ENCODE measurements at regions not wholly inside any gene's neighbourhood (a gene's known extent, or its start where the extent isn't known, plus 50 kb on each side); places are given as distances from the start of the nearest gene placed in this dataset.

GRCh38 chr3:135629701-135630408 is 335.7 kb upstream of the PPP2R3A start:
- H3K9me3 ChIP-seq (ENCODE audit: insufficient read depth, low read depth, low read length) = no peaks in the 10 kb centered on the region
- no peaks in the 10 kb centered on the region for H3K27me3 ChIP-seq (ENCODE audit: insufficient read depth, low read length)
- no peak overlapping the region for H3K9ac ChIP-seq (ENCODE audit: low read length)
- no peak overlapping the region for H2BK120ac ChIP-seq (ENCODE audit: insufficient read depth, low read length, poor library complexity)
- no peak overlapping the region for H3K4ac ChIP-seq (ENCODE audit: low read depth, low read length)
- H3K23ac ChIP-seq (ENCODE audit: low read length) = no peak overlapping the region
- no peak overlapping the region for H3K18ac ChIP-seq (ENCODE audit: low read length)
- no peak overlapping the region for H2BK12ac ChIP-seq (ENCODE audit: low read length)
- no peak overlapping the region for H4K91ac ChIP-seq (ENCODE audit: low read depth, low read length)
- no peaks in the 10 kb centered on the region for H3K79me1 ChIP-seq (ENCODE audit: low read length)
- no peaks in the 10 kb centered on the region for H3K79me2 ChIP-seq (ENCODE audit: control insufficient read depth, insufficient read depth, low read length, poor library complexity)
- H3K27ac ChIP-seq (ENCODE audit: low read depth, low read length) = no peak overlapping the region
- no peak overlapping the region for H3K4me2 ChIP-seq (ENCODE audit: low read length)
- no peak overlapping the region for H3K14ac ChIP-seq (ENCODE audit: low read length)
- no peak overlapping the region for H2AK5ac ChIP-seq (ENCODE audit: low read length)
- no peaks in the 10 kb centered on the region for H3K4me1 ChIP-seq (ENCODE audit: control insufficient read depth in 1 of 2, insufficient read depth in 2 of 2, low read length in 2 of 2)
- no peak overlapping the region for H2AFZ ChIP-seq (ENCODE audit: insufficient read depth, low read length, poor library complexity)
- no peak overlapping the region for H3K4me3 ChIP-seq (ENCODE audit: low read depth, low read length)
- no peak overlapping the region for H2BK5ac ChIP-seq (ENCODE audit: low read depth, low read length, poor library complexity)
- no CpG with 5 or more reads among the region's 5 CpGs for WGBS (ENCODE audit: extremely low coverage, insufficient coverage, insufficient read length)
- DNase-seq = no peak
- no peak overlapping the region for H4K12ac ChIP-seq (ENCODE audit: low read depth, low read length)
- H3K36me3 ChIP-seq (ENCODE audit: control insufficient read depth in 1 of 2, insufficient read depth in 2 of 2, low read length in 2 of 2) = no peaks in the 10 kb centered on the region
- H4K8ac ChIP-seq (ENCODE audit: low read depth, low read length) = no peak overlapping the region

GRCh38 chr3:135632556-135633065 is 332.9 kb upstream of the PPP2R3A start:
- no peak for DNase-seq
- Histone ChIP-seq H3K4me1 (ENCODE audit: control insufficient read depth in 1 of 2, insufficient read depth in 2 of 2, low read length in 2 of 2) (no peaks in the 10 kb centered on the region), H2BK12ac (ENCODE audit: low read length) (no peak overlapping the region), H3K23ac (ENCODE audit: low read length) (no peak overlapping the region), H3K79me1 (ENCODE audit: low read length) (no peaks in the 10 kb centered on the region), H3K27me3 (ENCODE audit: insufficient read depth, low read length) (no peaks in the 10 kb centered on the region), H3K79me2 (ENCODE audit: control insufficient read depth, insufficient read depth, low read length, poor library complexity) (no peaks in the 10 kb centered on the region), H3K27ac (ENCODE audit: low read depth, low read length) (no peak overlapping the region), H4K91ac (ENCODE audit: low read depth, low read length) (no peak overlapping the region), H3K4ac (ENCODE audit: low read depth, low read length) (no peak overlapping the region), H3K9ac (ENCODE audit: low read length) (no peak overlapping the region), H2BK120ac (ENCODE audit: insufficient read depth, low read length, poor library complexity) (no peak overlapping the region), H3K14ac (ENCODE audit: low read length) (no peak overlapping the region), H3K18ac (ENCODE audit: low read length) (no peak overlapping the region), H2BK5ac (ENCODE audit: low read depth, low read length, poor library complexity) (no peak overlapping the region), H4K8ac (ENCODE audit: low read depth, low read length) (no peak overlapping the region), H3K4me2 (ENCODE audit: low read length) (no peak overlapping the region), H4K12ac (ENCODE audit: low read depth, low read length) (no peak overlapping the region), H3K9me3 (ENCODE audit: insufficient read depth, low read depth, low read length) (no peaks in the 10 kb centered on the region), H3K4me3 (ENCODE audit: low read depth, low read length) (no peak overlapping the region), H3K36me3 (ENCODE audit: control insufficient read depth in 1 of 2, insufficient read depth in 2 of 2, low read length in 2 of 2) (no peaks in the 10 kb centered on the region), H2AK5ac (ENCODE audit: low read length) (no peak overlapping the region), H2AFZ (ENCODE audit: insufficient read depth, low read length, poor library complexity) (no peak overlapping the region)
- WGBS (ENCODE audit: extremely low coverage, insufficient coverage, insufficient read length) = no CpG with 5 or more reads among the region's 2 CpGs

- no peak for DNase-seq
These were observed 332.4 kb upstream of the PPP2R3A start for GRCh38 chr3:135633078-135633477.

GRCh38 chr3:135636596-135636995 is 328.9 kb upstream of the PPP2R3A start:
- H4K8ac ChIP-seq (ENCODE audit: low read depth, low read length) = no peak overlapping the region
- H3K23ac ChIP-seq (ENCODE audit: low read length) = no peak overlapping the region
- H3K4me1 ChIP-seq (ENCODE audit: control insufficient read depth in 1 of 2, insufficient read depth in 2 of 2, low read length in 2 of 2) = no peaks in the 10 kb centered on the region
- H3K27me3 ChIP-seq (ENCODE audit: insufficient read depth, low read length) = no peaks in the 10 kb centered on the region
- H3K27ac ChIP-seq (ENCODE audit: low read depth, low read length) = no peak overlapping the region
- H2BK120ac ChIP-seq (ENCODE audit: insufficient read depth, low read length, poor library complexity) = no peak overlapping the region
- H3K4ac ChIP-seq (ENCODE audit: low read depth, low read length) = no peak overlapping the region
- no peak overlapping the region for H3K18ac ChIP-seq (ENCODE audit: low read length)
- no peak overlapping the region for H4K91ac ChIP-seq (ENCODE audit: low read depth, low read length)
- no peaks in the 10 kb centered on the region for H3K9me3 ChIP-seq (ENCODE audit: insufficient read depth, low read depth, low read length)
- no peak overlapping the region for H3K9ac ChIP-seq (ENCODE audit: low read length)
- H2BK5ac ChIP-seq (ENCODE audit: low read depth, low read length, poor library complexity) = no peak overlapping the region
- H3K79me1 ChIP-seq (ENCODE audit: low read length) = no peaks in the 10 kb centered on the region
- no CpG with 5 or more reads among the region's 1 CpG for WGBS (ENCODE audit: extremely low coverage, insufficient coverage, insufficient read length)
- no peaks in the 10 kb centered on the region for H3K36me3 ChIP-seq (ENCODE audit: control insufficient read depth in 1 of 2, insufficient read depth in 2 of 2, low read length in 2 of 2)
- H3K79me2 ChIP-seq (ENCODE audit: control insufficient read depth, insufficient read depth, low read length, poor library complexity) = no peaks in the 10 kb centered on the region
- H2AFZ ChIP-seq (ENCODE audit: insufficient read depth, low read length, poor library complexity) = no peak overlapping the region
- no peak overlapping the region for H4K12ac ChIP-seq (ENCODE audit: low read depth, low read length)
- DNase-seq = no peak
- no peak overlapping the region for H3K4me2 ChIP-seq (ENCODE audit: low read length)
- no peak overlapping the region for H3K4me3 ChIP-seq (ENCODE audit: low read depth, low read length)
- no peak overlapping the region for H2BK12ac ChIP-seq (ENCODE audit: low read length)
- no peak overlapping the region for H2AK5ac ChIP-seq (ENCODE audit: low read length)
- H3K14ac ChIP-seq (ENCODE audit: low read length) = no peak overlapping the region

More at GRCh38 chr3:135633078-135633477, 332.4 kb upstream of the PPP2R3A start:
- Histone ChIP-seq H2BK5ac (ENCODE audit: low read depth, low read length, poor library complexity) (no peak overlapping the region), H4K91ac (ENCODE audit: low read depth, low read length) (no peak overlapping the region), H3K9me3 (ENCODE audit: insufficient read depth, low read depth, low read length) (no peaks in the 10 kb centered on the region), H3K18ac (ENCODE audit: low read length) (no peak overlapping the region), H3K79me1 (ENCODE audit: low read length) (no peaks in the 10 kb centered on the region), H3K4me1 (ENCODE audit: control insufficient read depth in 1 of 2, insufficient read depth in 2 of 2, low read length in 2 of 2) (no peaks in the 10 kb centered on the region), H2BK12ac (ENCODE audit: low read length) (no peak overlapping the region), H3K14ac (ENCODE audit: low read length) (no peak overlapping the region), H3K9ac (ENCODE audit: low read length) (no peak overlapping the region), H2AFZ (ENCODE audit: insufficient read depth, low read length, poor library complexity) (no peak overlapping the region), H3K4ac (ENCODE audit: low read depth, low read length) (no peak overlapping the region), H3K27ac (ENCODE audit: low read depth, low read length) (no peak overlapping the region), H3K79me2 (ENCODE audit: control insufficient read depth, insufficient read depth, low read length, poor library complexity) (no peaks in the 10 kb centered on the region), H4K8ac (ENCODE audit: low read depth, low read length) (no peak overlapping the region), H2BK120ac (ENCODE audit: insufficient read depth, low read length, poor library complexity) (no peak overlapping the region), H2AK5ac (ENCODE audit: low read length) (no peak overlapping the region), H3K36me3 (ENCODE audit: control insufficient read depth in 1 of 2, insufficient read depth in 2 of 2, low read length in 2 of 2) (no peaks in the 10 kb centered on the region), H3K4me2 (ENCODE audit: low read length) (no peak overlapping the region), H3K27me3 (ENCODE audit: insufficient read depth, low read length) (no peaks in the 10 kb centered on the region), H3K23ac (ENCODE audit: low read length) (no peak overlapping the region), H4K12ac (ENCODE audit: low read depth, low read length) (no peak overlapping the region), H3K4me3 (ENCODE audit: low read depth, low read length) (no peak overlapping the region)
- WGBS (ENCODE audit: extremely low coverage, insufficient coverage, insufficient read length) = no CpG with 5 or more reads among the region's 2 CpGs

Measured in trophoblast cell (in vitro differentiated cells and primary cell).